GM21381 (cell line): ENCODE measurements at regions not wholly inside any gene's neighbourhood (a gene's known extent, or its start where the extent isn't known, plus 50 kb on each side); places are given as distances from the start of the nearest gene placed in this dataset.

Experiments used
- ATAC-seq: cut with Tn5 transposase; IDR thresholded peaks from one replicate; pipeline ENCODE4 v1.9.1; 2021; ENCODE audit warnings: mild to moderate bottlenecking, moderate library complexity; ENCODE audit not compliant: unreplicated experiment

DNA sequence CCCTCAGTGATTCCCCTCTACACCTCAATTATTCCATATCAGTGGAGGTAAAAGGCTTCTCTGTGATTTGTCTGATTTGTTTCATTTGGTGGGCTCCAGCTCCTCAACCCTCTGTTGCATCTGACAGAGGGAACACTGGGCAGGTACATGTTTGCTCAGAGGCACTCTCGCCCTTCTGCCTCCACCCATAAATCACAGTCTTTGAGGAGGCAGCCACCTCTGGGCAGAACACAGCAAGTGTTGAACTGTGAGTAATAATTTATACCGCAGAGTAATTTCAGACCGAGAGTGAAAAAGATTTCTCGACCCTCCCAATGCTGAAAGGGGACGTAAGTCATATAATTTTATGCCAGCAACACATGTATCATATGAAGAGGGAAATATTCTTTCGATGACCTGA lies 330.1 kb upstream of the PBX1 start:
- ATAC-seq = no peak

DNA sequence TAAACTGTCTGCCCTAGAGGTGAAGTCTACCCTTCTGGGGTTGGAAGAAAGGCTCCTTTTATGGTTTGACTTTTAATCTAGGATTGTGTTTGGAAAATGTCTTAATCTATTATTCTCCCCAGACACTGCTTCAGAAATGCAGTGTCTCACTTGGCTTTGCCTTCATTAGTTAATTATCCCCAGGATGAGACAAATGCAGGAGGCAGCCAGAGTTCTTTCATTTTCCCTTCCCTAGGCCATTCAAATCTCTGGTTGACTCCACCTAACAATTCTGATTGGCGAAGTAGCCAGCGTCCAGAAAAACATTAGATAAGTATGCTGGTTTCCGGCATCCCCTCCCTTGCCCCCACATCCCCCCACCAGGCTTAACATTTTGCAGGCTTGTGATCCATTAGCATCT lies 325.8 kb upstream of the PBX1 start:
- no peak for ATAC-seq

DNA sequence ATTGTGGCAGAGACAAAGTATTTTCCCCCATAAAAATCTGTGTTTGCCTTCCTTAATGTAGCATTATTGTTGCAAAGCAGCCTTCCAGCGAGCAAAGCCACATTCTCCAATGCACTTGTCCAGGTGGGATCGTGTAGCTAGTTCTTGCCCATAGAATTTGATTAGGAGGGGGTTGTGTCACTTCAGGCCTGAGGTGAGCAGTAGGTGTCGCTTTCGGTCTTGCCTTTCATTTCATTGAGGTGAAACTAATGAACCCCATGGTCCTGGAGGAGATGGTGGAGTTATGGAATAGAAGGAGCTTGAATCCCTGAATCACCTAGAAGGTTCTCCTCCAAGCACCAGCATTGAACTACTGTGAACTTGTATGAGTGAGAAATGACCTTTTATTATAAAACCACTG lies 318.9 kb upstream of the PBX1 start:
- ATAC-seq = no peak

DNA sequence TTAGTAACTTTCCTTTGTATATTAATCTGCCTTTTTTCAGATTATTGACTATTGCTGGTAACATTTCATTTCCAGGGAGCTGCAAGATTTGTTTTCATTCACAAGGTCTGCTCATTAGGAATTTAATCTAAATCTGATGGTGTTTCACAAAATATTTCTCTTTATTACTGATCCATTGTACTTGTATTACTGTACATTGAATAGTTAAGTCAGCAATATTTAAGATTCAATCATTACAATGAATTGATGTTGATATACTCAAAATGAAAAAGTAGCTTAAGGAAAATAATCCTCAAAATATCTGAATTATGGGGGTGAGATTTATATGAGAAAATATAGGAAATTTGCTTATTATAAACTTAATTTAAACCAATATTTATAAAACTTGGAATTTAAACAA lies 308.6 kb upstream of the PBX1 start:
- no peak for ATAC-seq

DNA sequence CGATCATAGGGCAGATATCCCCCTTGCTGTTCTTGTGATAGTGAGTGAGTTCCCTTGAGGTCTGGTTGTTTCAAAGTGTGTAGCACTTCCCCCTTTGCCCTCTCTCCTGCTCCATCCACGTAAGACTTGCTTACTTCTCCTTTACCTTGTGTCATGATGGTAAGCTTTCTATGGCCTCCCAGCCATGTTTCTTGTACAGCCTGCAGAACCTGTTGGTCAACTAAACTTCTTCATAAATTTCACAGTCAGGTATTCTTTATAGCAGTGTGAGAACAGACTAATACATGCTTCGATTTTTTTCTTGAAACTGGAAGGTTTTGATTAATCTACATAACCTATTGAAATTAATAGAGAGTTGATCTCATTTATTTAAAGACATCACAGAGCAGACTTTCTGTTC lies 302.5 kb upstream of the PBX1 start:
- ATAC-seq = no peak

DNA sequence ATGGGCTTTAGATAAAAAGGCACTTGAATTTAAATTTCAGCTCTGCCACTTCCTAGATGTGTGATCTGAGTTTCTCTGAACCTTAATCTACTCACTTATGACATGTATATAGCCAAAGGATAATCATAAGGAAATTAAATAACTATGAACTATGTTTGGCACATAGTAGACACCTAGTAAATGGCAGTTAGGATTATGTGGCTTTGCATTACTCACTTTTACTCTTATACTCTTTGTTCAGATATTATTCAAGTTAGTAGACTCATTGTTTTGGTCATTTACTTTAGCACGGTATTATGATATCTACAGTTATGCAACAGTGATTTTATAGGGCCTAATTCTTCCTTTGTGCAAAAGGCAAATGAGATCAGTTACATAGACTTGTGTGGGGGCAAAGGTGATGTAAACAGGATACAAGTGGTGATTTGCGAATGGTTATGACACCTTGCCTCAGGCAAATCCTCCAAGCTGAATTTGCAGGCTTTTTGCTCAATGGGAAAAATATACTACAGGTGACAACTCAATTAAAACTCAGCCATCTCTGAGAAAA lies 297.2 kb upstream of the PBX1 start:
- ATAC-seq = no peak

DNA sequence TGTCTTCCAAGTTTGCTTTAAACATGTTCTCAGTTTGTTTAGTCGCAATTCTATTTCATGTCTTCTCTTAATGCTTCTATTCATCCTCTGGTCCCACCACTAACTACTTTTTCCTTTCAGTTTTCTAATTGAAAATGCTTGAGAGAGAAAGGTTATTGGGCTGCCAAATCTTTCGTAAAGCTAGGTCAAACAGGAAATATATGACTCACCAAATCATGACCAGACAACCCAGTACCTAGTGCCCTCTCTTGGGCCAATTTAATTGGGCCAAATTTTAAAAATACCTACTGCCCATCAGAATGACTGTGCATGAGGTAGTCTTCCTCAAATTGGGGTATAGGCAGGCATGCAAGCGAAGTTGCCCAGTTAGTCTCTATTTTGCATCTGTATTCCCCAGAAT lies 295.4 kb upstream of the PBX1 start:
- no peak for ATAC-seq

DNA sequence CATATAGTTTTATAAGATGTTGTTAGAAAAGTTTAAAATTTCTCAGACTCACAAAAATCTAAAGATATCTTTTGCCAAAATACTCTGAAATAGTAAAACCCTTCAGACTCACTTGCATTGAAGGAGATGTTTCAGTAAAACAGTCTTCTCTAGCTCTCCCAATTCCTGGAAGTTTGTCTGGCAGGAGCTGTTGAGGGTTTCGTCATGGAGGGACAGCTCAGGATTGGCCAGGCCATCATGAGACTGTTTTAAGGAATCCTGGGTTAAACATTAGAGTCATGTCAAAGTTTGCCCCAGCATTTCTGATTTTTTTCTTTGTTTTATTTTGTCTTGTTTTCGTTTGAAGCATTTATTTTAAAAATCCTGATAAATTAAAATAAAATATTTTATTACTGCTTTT lies 293.8 kb upstream of the PBX1 start:
- no peak for ATAC-seq

DNA sequence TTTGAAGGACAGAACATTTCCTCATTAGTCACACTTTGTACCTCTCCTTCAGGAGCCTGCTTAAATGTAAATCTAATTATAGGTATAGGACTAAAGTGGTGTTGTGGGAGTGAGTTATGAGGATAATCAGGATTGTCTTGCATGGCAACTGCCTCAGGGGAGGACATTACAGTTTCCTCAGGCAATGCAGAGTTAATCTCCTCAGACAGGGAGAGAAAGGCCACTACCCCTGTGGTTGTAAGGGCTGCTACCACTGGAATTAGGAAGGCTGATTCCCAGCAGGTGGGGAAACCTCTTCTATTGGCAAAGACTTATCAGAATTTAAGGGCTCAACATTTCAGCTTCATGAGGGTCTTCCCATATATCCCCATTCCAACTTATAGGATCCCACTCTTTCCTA lies 286.8 kb upstream of the PBX1 start:
- no peak for ATAC-seq

DNA sequence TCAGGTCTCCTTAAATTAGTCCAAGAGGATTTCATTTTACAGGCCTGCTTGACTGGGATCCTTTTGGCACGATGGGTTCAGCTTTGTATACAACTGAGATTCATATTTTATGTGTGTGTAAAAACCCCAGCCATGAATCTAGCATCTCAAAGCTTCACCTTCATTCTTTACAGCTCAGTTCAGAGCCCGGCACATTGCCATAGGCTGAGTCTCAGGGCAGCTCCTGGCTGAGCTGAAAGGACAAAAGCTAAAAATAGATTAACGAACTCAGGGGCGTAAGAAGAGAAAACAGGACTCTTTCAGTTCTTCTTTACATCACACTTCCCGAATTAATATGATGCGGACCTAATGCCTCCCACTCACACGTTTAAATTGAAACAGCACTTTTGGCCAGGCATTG lies 262.8 kb upstream of the PBX1 start:
- ATAC-seq = no peak

DNA sequence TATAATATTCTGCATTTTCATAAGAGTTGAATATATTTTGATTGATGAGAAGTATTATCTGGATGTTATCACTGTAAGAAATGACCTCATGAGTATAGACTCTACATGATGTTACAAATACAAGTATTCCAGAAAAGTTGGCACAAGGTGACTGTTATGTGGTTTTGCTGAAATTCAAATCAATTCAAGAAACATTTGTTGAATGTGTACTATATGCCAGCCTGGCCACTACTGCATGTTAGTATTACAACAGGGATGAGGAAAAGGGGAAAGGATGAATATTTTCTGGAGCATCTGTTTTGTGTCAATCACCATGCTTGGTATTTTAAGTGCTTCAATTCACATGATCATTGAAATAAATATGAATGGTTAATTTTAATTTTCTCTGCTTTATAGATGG lies 250.9 kb upstream of the PBX1 start:
- ATAC-seq = no peak

DNA sequence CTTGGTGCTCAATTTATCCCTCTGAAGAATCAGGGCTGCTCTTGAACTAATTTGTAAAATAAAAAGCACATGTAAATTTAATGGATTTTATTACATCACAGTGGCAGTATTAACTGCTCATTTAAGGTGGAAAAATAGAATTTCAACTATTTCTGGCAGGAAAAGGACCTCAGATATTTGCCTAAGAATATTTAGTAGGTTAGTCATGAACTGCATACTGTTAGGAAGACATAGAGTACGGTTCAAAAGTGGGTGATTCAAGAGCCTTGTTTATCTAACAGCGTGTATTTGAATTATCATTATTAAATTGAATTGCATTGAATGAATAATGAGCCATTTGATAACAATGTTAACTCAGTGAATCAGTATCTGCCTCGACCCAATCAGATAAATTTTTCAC lies 248.8 kb upstream of the PBX1 start:
- no peak for ATAC-seq

DNA sequence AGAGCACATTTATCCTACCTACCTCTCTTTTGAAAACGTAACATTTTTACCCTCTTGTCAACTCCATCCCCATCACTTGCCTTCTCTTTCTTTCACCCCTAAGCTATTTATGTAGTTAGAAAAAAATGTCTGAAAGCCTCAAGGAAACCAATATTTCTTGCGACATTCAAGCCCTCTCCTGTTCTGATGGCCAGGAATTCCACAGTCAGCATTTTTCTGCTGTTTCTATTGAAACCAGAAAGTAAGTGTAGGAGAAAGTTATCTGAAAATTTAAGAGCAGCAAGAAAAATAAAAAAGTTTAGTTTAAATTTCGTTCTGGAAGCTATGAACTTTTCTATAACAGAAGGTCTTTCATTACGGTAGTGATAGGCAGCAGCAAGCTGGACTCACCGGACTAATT lies 247.6 kb upstream of the PBX1 start:
- no peak for ATAC-seq

DNA sequence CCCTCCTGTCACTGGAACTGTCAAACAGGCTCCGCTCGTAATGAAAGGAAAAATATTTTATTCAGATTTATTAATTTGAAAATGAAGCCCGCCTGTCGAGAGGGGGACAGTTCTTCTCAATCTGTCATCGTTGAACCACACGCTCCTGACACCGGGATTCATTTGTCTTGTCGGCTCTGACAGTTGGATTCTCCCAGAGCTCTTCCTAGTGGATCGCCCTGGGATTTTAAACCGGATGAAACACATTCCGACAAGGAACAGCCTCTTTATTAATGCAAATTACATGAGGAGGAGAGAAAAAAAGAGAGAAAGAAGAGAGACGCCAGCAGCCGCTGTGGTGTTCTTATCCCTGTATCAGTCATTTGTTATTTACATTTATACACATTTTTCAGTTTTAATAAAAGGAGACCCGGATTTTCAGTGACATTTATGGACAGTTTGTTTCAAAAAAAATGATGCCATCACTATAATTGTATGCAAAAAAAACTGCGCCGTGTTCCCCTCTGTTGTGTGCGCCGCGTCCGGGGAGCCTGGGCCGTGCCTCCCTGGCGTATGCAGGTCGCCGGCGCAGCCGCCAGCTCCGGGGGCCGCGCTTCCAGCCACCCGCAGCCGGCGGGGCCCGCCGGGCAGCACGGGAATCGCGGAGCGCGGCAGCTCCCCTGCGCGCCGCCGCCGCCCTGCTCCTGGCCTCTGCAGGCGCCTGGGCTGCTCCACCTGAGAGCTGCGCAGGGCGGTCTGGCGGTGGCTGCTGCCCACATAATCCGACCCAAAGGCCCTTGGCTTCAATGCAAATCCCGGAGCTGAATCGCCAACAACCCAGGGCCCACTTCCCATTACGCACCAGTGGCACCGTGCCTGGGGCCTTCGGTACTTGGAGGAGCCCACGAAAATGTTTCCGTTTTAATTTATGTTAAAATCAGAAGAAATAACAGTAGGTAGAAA lies 237.9 kb upstream of the PBX1 start:
- ATAC-seq = no peak

DNA sequence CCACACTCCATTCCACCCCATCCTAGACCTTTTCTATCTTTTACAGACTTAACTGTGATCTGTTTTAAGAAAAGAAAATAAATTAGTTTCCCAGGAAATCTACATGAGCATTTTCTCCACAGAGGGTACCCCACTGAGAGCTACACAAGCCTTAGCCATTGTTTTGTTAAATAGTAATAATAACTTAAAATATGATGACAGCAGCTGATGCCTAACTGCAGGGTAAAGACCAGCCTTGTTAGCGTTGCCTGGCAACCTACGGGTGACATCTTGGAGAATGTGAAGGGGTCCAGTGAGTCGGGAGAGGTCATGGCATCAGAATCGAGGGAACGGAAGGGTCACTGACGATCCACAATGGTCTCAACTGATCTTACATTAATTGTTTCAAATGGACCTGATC lies 233.2 kb upstream of the PBX1 start:
- no peak for ATAC-seq

DNA sequence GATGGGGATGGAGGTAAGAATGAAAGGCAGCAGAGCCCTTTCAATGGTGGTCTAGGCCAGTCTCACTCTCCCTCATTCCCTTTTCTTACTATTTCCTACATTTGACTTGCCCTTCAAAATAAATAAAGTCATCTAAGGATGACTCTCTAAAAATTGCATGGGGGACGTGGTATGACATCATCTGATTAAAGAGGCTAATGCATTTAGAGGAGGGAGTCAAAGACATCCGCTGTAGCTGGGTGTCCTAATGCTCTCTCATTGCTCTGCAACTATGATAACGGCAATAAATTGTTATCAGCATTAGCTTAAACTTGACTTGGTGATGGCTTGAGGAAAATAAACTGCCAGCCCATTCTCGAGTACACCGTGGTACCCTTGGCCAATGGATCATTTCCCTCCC lies 225.6 kb upstream of the PBX1 start:
- ATAC-seq = no peak

DNA sequence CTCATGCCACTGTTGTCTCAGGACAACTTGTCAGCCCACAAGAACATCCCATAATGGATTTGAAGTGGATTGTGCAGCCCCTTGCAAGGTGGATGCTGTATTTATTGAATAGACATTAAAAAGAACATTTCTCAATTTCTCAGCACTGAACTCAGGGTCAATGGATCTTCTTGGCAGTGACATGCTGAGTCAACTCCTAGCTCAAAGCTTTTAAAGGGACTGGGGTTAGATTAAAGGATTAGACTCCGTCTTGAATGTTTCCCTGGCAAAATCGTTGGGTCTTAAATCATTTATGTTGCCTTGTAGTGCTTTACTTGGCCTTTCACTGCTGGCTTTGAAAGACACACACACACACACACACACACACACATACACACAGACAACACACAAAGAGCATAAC lies 221.6 kb upstream of the PBX1 start:
- no peak for ATAC-seq

DNA sequence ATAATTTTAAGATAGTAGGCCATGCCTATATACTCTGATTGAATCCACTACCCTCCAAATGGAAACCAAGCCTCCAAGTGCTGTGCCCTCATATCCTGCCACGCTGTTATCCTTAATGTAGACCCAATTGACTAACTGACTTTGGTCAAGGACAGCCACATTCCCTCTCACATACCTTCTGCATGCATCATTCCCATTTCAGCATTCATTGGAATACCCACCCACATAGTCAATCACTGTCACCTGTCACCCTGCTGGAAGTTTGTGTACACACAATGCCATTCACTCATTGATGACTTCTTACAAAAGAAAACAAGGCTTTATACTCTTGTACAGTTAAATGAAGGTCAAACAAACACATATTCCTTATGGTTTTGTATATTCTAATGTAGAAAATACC lies 221.1 kb upstream of the PBX1 start:
- ATAC-seq = no peak

DNA sequence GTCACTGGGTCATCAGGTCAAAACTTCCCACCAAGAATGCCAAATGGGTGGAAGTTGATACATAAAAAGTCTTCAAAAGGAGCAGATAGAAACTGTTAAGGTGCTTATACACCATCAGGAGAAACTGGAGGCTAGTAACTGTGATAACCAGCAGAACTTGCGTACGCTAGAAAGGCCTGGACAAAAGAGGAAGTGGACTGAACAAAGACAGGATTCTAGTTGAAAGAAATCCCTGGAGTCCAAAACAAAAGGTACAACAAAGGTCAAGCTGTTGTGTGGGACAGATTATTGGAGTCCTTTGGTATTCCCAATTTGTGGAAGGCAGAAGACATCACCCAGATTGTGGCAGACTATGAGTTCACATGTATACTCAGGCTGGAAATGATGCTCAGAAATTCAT lies 215.8 kb upstream of the PBX1 start:
- no peak for ATAC-seq

DNA sequence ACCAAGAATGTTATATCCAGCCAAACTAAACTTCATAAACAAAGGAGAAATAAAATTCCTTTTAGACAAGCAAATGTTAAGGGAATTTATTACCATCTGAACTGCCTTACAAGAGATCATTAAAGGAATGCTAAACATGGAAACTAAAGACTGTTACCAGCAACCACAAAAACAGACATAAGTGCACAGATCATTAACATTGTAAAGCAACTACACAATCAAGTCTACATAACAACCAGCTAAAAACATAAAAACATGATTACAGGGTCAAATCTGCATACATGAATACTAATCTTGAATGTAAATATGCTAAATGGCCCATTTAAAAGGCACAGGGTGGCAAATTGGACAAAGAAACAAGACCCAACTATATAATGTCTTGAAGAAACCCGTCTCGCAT lies 211.0 kb upstream of the PBX1 start:
- ATAC-seq = no peak

DNA sequence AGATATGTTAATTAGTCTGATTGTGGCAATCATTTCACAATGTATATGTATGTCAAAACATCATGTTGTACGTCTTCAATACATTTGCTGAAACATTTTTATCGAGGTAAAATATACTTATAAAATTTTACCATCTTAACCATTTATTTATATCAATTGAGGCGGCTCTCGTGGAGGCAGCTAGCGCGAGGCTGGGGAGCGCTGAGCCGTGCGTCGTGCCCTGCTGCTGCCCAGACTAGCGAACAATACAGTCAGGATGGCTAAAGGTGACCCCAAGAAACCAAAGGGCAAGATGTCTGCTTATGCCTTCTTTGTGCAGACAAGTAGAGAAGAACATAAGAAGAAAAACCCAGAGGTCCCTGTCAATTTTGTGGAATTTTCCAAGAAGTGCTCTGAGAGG lies 202.5 kb upstream of the PBX1 start:
- no peak for ATAC-seq

DNA sequence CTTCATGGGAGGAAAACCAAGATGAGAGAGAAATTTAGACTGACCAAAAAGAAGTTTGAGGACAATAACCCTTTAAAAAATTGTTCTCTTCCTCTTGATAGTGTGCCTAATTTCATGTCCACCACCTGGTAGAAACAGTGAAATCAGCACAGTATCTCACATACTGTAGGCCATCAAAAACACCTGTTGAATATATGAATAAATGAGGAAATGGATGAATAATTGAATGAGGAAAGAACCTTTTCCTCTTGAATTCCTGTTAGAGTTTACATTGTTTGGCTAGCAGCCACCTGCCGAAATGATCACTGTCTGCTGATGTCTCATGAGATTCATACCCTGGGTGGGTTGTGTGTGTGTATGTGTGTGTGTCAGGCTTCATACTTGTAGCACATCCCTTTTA lies 198.7 kb upstream of the PBX1 start:
- ATAC-seq = no peak

DNA sequence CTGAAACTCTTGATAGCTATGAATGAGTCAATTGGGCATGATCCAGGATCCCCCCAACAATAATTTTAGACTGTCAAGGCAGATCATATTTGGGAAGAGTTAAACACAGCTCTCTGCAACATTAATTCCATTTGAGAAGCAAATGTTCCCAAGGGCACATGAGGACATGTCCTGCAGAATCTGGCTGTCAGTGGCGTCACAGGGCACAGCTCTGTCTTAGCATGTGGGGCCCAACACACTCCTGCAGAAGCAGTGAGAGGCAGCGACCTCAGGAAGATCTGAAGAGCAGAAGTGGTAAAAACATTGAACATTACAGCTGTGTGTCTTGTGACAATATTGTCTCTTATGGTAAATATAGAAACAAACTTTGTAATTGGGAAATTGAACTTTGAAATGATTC lies 197.1 kb upstream of the PBX1 start:
- no peak for ATAC-seq
